ENCODE measurements at regions not wholly inside any gene's neighbourhood (a gene's known extent, or its start where the extent isn't known, plus 50 kb on each side); places are given as distances from the start of the nearest gene placed in this dataset.
"Not testable (repeated sequence)": the region's sequence is repeated elsewhere in the genome, so short reads cannot be mapped to it uniquely, and the experiment has no call there.

GRCh38 chr17:13152501-13152900 lies 134.7 kb upstream of the ELAC2 start:
- Histone ChIP-seq H3K79me2 (ENCODE audit: insufficient read depth, low read length) (no peaks in the 10 kb centered on the region), H3K4me3 (replicated peaks in 1 of 3; ENCODE audit: low read depth in 2 of 3, low read length in 3 of 3) (no peak overlapping the region), H3K27ac (ENCODE audit: low read depth in 1 of 2, low read length in 2 of 2) (no peak overlapping the region), H3K9ac (ENCODE audit: insufficient read depth, low read length, poor library complexity, severe bottlenecking) (no peak overlapping the region), H3K4me2 (replicated peaks; ENCODE audit: extremely low read depth, low read length, poor library complexity, severe bottlenecking) (no peak overlapping the region), H4K20me1 (ENCODE audit: insufficient read depth, low read length) (no peaks in the 10 kb centered on the region), H3K27me3 (ENCODE audit: control insufficient read depth in 2 of 2, insufficient read depth in 2 of 2, low read length in 2 of 2) (no peaks in the 10 kb centered on the region), H3K36me3 (replicated peaks in 1 of 2; ENCODE audit: control insufficient read depth in 1 of 2, insufficient read depth in 2 of 2, low read length in 2 of 2) (no peaks in the 10 kb centered on the region), H3K4me1 (ENCODE audit: control insufficient read depth in 1 of 2, insufficient read depth in 2 of 2, low read length in 2 of 2) (no peaks in the 10 kb centered on the region), H3K9me3 (replicated peaks in 1 of 2; ENCODE audit: control insufficient read depth in 1 of 2, insufficient read depth in 1 of 2, low read length in 2 of 2) (peaks cover 0 to 9% of the 10 kb centered on the region in 2 donors), H2AFZ (ENCODE audit: insufficient read depth, low read depth, low read length, poor library complexity, severe bottlenecking) (no peak overlapping the region)
- Mint-ChIP-seq H3K9me3 (peaks cover 2 to 10% (median 6%) of the 10 kb centered on the region in 7 donors), H3K36me3 (no peaks in the 10 kb centered on the region), H3K4me1 (no peaks in the 10 kb centered on the region), H3K27me3 (ENCODE audit: low read depth in 3 of 3) (peaks cover 0 to 2% (median 2%) of the 10 kb centered on the region in 3 donors), H3K4me3 (no peak overlapping the region), H3K27ac (no peak overlapping the region)
- no peak for DNase-seq
- TF ChIP-seq CTCF (IDR thresholded peaks at IDR 0.05): no peak
- WGBS (ENCODE audit: insufficient coverage): 83% methylated on average over 1 of the region's 3 CpGs
- intact Hi-C loops (cut with micrococcal nuclease): no loop called here

GRCh38 chr17:13150738-13151137 lies 132.9 kb upstream of the ELAC2 start:
- H3K27me3 Mint-ChIP-seq (ENCODE audit: low read depth in 3 of 3); H3K9me3 ChIP-seq (replicated peaks in 1 of 2; ENCODE audit: control insufficient read depth in 1 of 2, insufficient read depth in 1 of 2, low read length in 2 of 2); H3K9ac ChIP-seq (ENCODE audit: insufficient read depth, low read length, poor library complexity, severe bottlenecking); H3K27ac ChIP-seq (ENCODE audit: low read depth in 1 of 2, low read length in 2 of 2); H2AFZ ChIP-seq (ENCODE audit: insufficient read depth, low read depth, low read length, poor library complexity, severe bottlenecking); intact Hi-C loops (cut with micrococcal nuclease); H3K27ac Mint-ChIP-seq; H3K4me1 ChIP-seq (ENCODE audit: control insufficient read depth in 1 of 2, insufficient read depth in 2 of 2, low read length in 2 of 2); H3K27me3 ChIP-seq (ENCODE audit: control insufficient read depth in 2 of 2, insufficient read depth in 2 of 2, low read length in 2 of 2); H3K4me3 Mint-ChIP-seq; H3K9me3 Mint-ChIP-seq; H3K79me2 ChIP-seq (ENCODE audit: insufficient read depth, low read length); H3K36me3 ChIP-seq (replicated peaks in 1 of 2; ENCODE audit: control insufficient read depth in 1 of 2, insufficient read depth in 2 of 2, low read length in 2 of 2); H3K36me3 Mint-ChIP-seq; H3K4me3 ChIP-seq (replicated peaks in 1 of 3; ENCODE audit: low read depth in 2 of 3, low read length in 3 of 3); H4K20me1 ChIP-seq (ENCODE audit: insufficient read depth, low read length); DNase-seq; H3K4me1 Mint-ChIP-seq; H3K4me2 ChIP-seq (replicated peaks; ENCODE audit: extremely low read depth, low read length, poor library complexity, severe bottlenecking): not testable (repeated sequence)
- WGBS (ENCODE audit: insufficient coverage): no CpG with 5 or more reads among the region's 6 CpGs

Data from CD14-positive monocyte (primary cell).